ENCODE measurements at regions not wholly inside any gene's neighbourhood (a gene's known extent, or its start where the extent isn't known, plus 50 kb on each side); places are given as distances from the start of the nearest gene placed in this dataset.

DNA sequence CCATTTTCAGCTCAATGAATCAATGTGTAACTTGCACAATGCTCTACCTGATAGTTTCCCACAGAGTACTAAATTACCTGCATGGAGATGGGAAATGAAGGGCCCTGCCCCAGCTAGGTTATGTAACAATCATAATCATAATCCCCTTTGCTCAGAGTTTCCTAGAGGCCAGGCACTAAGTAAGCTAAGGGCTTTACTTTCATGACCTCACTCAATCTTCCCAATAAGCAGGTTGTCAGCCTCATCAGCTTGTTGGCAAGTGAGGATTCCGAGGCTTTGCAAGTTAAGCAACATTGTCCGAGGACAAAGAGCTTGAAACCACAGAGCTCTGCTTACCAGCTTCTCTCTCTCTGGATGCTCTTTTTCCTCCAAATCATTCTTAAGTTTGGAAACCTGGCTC lies 64.1 kb upstream of the NTPCR start:
- Histone ChIP-seq H3K4me3 (replicated peaks in 1 of 3; ENCODE audit: insufficient read depth in 1 of 3, low read depth in 2 of 3, low read length in 3 of 3) (no peak overlapping the region), H3K27me3 (ENCODE audit: control insufficient read depth in 1 of 2, insufficient read depth in 2 of 2, low read length in 2 of 2) (no peaks in the 10 kb centered on the region), H3K9me3 (ENCODE audit: low read length) (no peaks in the 10 kb centered on the region), H3K27ac (ENCODE audit: extremely low read length, insufficient read depth, low read length) (no peak overlapping the region), H2AFZ (ENCODE audit: low read length) (no peak overlapping the region), H3K4me2 (ENCODE audit: low read depth, low read length) (no peak overlapping the region), H3K9ac (ENCODE audit: insufficient read depth, low read depth, low read length) (no peak overlapping the region), H4K20me1 (ENCODE audit: insufficient read depth, low read length) (no peaks in the 10 kb centered on the region), H3K4me1 (ENCODE audit: insufficient read depth, low read length) (no peaks in the 10 kb centered on the region), H3K79me2 (ENCODE audit: insufficient read depth, low read length) (no peaks in the 10 kb centered on the region), H3K36me3 (replicated peaks in 1 of 2; ENCODE audit: control insufficient read depth in 1 of 2, insufficient read depth in 2 of 2, low read length in 2 of 2) (no peaks in the 10 kb centered on the region)
- TF ChIP-seq XBP1 (CRISPR knock-in tag; IDR thresholded peaks at IDR 0.05) (no peak), KLF9 (CRISPR knock-in tag; IDR thresholded peaks at IDR 0.05; ENCODE audit: low read depth) (no peak)
- TF ChIP-seq, protein P1, sequence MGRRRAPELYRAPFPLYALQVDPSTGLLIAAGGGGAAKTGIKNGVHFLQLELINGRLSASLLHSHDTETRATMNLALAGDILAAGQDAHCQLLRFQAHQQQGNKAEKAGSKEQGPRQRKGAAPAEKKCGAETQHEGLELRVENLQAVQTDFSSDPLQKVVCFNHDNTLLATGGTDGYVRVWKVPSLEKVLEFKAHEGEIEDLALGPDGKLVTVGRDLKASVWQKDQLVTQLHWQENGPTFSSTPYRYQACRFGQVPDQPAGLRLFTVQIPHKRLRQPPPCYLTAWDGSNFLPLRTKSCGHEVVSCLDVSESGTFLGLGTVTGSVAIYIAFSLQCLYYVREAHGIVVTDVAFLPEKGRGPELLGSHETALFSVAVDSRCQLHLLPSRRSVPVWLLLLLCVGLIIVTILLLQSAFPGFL (CRISPR knock-in tag; IDR thresholded peaks at IDR 0.05) = no peak
- DNase-seq (ENCODE audit: low spot score) = no peak
- no peak for ATAC-seq
- 0% methylated on average over 2 of the region's 2 CpGs for WGBS (ENCODE audit: low lambda C conversion rate)
- no peak for FAIRE-seq
- in situ Hi-C loops (cut with HindIII; ENCODE audit: extremely low pct_ligation_motif_present, low pct_unique_long_range_greater_than_20kb) (no loop called here), intact Hi-C loops (cut with micrococcal nuclease; ENCODE audit: unreplicated experiment) (no loop called here)
- CTCF ChIA-PET (ENCODE audit: low intra/inter-chr PET ratio, low total read pairs) = no interaction called here
- POLR2A ChIA-PET = no interaction called here
- BruUV-seq (replicated peaks) = no TSS peak

DNA sequence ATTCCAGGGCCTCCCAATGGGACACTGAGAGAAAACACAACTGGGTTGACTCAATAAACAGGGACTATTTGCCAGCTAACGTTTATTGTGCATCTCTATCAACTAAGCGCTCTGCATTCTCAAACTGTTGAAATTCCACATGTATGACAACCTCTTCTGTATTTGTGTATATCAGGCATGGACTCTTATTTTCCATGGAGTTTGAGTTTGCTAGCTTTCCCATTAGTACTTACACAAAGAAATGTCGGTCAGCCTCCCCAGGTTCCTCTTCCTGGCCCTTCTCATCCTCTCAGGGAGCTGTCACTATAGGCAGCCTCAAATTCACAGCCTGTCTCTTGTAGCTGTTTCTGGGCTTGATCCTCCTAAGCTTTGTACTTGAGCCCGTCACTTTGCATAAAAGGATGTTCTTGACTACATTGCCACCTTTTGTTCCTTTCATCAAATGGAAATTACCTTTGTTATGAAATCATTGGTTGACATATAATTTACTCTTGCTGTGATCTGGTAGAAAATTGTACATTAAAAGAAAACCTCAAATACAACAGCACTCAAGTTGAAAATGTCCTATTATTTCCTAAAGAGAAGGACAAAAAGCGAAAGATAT lies 60.0 kb upstream of the NTPCR start:
- in situ Hi-C loops (cut with HindIII; ENCODE audit: extremely low pct_ligation_motif_present, low pct_unique_long_range_greater_than_20kb) = no loop called here
- POLR2A ChIA-PET = no interaction called here
- no peak for ATAC-seq
- TF ChIP-seq KAT8 (CRISPR knock-in tag; IDR thresholded peaks at IDR 0.05) (no peak), ZNF562 (CRISPR knock-in tag; IDR thresholded peaks at IDR 0.05; ENCODE audit: borderline replicate concordance) (no peak), ZNF44 (CRISPR knock-in tag; IDR thresholded peaks at IDR 0.05) (no peak), CEBPB (IDR thresholded peaks at IDR 0.05; ENCODE audit: borderline replicate concordance, low read depth, low read length) (no peak), ZBTB21 (CRISPR knock-in tag; IDR thresholded peaks at IDR 0.05) (no peak), ZNF672 (CRISPR knock-in tag; IDR thresholded peaks at IDR 0.05) (no peak), ZNF782 (CRISPR knock-in tag; IDR thresholded peaks at IDR 0.05; ENCODE audit: borderline replicate concordance) (no peak)
- TF ChIP-seq, protein P2, sequence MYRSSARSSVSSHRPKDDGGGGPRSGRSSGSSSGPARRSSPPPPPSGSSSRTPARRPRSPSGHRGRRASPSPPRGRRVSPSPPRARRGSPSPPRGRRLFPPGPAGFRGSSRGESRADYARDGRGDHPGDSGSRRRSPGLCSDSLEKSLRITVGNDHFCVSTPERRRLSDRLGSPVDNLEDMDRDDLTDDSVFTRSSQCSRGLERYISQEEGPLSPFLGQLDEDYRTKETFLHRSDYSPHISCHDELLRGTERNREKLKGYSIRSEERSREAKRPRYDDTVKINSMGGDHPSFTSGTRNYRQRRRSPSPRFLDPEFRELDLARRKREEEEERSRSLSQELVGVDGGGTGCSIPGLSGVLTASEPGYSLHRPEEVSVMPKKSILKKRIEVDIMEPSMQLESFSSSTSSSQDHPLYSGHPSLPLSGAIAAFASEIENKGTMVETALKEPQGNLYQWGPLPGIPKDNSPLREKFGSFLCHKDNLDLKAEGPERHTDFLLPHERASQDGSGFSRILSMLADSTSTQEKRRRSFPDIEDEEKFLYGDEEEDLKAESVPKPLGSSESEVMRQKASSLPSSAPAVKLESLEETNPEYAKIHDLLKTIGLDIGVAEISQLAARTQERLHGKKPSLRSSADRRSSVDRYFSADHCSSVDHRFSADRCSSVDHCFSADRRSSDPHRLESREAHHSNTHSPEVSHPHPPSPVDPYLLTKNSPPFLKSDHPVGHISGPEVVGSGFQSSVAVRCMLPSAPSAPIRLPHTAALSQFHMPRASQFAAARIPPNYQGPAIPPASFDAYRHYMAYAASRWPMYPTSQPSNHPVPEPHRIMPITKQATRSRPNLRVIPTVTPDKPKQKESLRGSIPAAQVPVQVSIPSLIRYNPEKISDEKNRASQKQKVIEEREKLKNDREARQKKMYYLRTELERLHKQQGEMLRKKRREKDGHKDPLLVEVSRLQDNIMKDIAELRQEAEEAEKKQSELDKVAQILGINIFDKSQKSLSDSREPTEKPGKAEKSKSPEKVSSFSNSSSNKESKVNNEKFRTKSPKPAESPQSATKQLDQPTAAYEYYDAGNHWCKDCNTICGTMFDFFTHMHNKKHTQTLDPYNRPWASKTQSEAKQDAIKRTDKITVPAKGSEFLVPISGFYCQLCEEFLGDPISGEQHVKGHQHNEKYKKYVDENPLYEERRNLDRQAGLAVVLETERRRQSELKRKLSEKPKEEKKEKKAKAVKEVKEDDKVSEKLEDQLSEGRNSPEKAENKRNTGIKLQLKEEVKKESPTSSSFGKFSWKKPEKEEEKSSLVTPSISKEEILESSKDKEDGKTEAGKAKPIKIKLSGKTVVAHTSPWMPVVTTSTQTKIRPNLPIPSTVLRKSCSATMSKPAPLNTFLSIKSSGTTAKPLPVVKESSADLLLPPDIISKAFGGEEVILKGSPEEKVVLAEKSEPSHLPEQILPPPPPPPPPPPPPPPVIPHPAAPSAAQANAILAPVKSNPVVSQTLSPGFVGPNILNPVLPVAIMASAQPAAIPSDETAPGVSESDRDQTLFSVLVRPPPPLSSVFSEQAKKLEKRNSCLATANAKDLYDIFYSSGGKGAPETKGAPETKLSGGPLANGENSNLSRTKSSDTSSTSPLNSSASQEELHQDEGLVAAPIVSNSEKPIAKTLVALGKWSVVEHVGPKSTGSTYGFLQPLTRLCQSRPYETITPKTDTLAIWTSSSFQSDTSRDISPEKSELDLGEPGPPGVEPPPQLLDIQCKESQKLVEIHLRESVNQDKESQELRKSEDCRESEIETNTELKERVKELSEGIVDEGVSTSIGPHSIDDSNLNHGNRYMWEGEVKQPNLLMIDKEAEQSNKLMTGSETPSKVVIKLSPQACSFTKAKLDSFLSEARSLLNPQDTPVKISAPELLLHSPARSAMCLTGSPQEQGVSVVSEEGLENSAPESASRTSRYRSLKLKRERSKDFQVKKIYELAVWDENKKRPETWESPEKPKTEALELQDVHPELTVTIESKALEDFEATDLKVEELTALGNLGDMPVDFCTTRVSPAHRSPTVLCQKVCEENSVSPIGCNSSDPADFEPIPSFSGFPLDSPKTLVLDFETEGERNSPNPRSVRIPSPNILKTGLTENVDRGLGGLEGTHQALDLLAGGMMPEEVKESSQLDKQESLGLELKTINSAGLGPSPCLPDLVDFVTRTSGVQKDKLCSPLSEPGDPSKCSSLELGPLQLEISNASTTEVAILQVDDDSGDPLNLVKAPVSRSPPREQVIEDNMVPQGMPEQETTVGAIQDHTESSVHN (CRISPR knock-in tag; IDR thresholded peaks at IDR 0.05) = no peak

More for the DNA sequence above, 60.0 kb upstream of the NTPCR start:
- Histone ChIP-seq H3K27ac (ENCODE audit: extremely low read length, insufficient read depth, low read length) (no peak overlapping the region), H3K4me1 (ENCODE audit: insufficient read depth, low read length) (no peaks in the 10 kb centered on the region), H3K27me3 (ENCODE audit: control insufficient read depth in 1 of 2, insufficient read depth in 2 of 2, low read length in 2 of 2) (no peaks in the 10 kb centered on the region), H3K79me2 (ENCODE audit: insufficient read depth, low read length) (no peaks in the 10 kb centered on the region), H3K9ac (ENCODE audit: insufficient read depth, low read depth, low read length) (no peak overlapping the region), H3K9me3 (ENCODE audit: low read length) (no peaks in the 10 kb centered on the region), H3K36me3 (replicated peaks in 1 of 2; ENCODE audit: control insufficient read depth in 1 of 2, insufficient read depth in 2 of 2, low read length in 2 of 2) (no peaks in the 10 kb centered on the region), H2AFZ (ENCODE audit: low read length) (no peak overlapping the region), H4K20me1 (ENCODE audit: insufficient read depth, low read length) (no peaks in the 10 kb centered on the region), H3K4me3 (replicated peaks in 1 of 3; ENCODE audit: insufficient read depth in 1 of 3, low read depth in 2 of 3, low read length in 3 of 3) (no peak overlapping the region), H3K4me2 (ENCODE audit: low read depth, low read length) (no peak overlapping the region)
- CTCF ChIA-PET (ENCODE audit: low intra/inter-chr PET ratio, low total read pairs) = no interaction called here
- WGBS (ENCODE audit: low lambda C conversion rate) = 25% methylated on average over 5 of the region's 5 CpGs
- no peak for FAIRE-seq
- no TSS peak for BruUV-seq (replicated peaks)
- DNase-seq (ENCODE audit: low spot score) = no peak
- intact Hi-C loops (cut with micrococcal nuclease; ENCODE audit: unreplicated experiment) = no loop called here
